Raji (cell line): ENCODE measurements at regions not wholly inside any gene's neighbourhood (a gene's known extent, or its start where the extent isn't known, plus 50 kb on each side); places are given as distances from the start of the nearest gene placed in this dataset.

ENCODE experiments used
- POLR2A ChIP-seq: IDR thresholded peaks from 2 replicates; pipeline ENCODE4 v1.6.1; 2011; ENCODE audit warnings: low read depth, low read length, control low read depth; ENCODE audit not compliant: insufficient read depth

GRCh38 chr7:91559947-91560346 is 295.7 kb downstream of the FZD1 start:
- TF ChIP-seq POLR2A = no peak

GRCh38 chr7:91564101-91564500 is 299.9 kb downstream of the FZD1 start:
- no peak for TF ChIP-seq POLR2A

DNA sequence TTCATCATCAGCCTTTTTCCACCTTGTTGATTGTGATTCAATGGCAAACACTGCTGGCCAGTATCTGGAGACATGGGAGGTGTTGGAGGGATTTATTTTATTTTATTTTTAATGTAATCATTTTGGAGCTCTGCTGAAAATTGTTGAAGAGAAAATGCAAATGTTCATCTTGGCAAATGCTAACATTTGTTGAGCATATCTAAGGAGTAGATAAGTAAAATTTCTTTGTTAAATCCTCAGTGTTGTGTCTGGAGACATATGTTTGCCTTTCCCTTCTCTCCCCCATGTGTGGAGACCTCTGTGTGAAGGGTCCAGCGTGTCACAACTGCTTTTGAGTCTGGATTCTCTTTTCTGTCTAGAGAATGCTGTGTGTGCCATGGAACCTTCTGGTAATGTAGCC is 300.3 kb downstream of the FZD1 start:
- no peak for TF ChIP-seq POLR2A

DNA sequence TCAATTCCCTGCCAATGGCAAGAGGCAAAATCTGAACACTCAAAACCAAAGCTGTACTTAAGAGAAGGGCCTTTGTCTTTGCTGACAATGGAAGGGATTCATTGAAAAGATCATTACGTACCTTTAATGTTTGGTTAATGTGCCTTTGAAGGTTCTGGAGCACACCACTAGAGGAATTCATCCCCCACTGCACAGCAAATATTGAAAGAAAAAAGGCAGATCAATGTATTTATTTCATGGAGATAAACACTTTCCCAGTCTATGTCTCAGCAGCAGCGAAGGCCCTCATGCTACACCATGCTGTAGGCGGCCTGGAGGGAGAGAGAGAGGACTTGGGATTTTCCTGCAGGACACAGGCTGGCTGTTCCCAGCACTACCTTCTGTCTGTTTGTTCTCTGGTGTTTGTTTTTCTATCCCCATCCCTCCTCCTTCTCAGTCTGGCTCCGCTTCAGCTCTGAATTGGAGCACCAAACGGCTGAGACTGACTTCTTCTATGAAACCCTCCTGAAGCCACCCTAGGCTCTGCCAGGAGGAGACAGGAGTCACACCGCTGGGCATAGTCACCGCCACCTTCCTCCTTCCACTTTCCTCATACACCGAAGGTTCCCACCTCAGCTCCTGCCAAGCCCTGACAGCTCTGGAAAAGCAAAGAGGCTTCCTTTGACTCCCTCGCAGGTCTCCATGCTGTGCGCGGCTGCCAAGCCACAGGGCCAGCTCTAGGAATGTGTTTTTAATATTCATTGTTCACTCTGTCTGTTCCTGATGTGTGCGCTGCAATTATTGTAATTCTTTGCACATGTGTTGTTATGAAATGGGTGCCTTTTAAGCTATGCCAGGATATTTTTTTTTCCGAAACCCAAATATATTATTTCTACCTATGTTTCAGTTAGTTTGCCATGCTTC is 301.5 kb downstream of the FZD1 start:
- no peak for TF ChIP-seq POLR2A

GRCh38 chr7:91566402-91566732 is 302.1 kb downstream of the FZD1 start:
- no peak for TF ChIP-seq POLR2A

- TF ChIP-seq POLR2A = no peak
Observed at GRCh38 chr7:91567081-91568012, 303.1 kb downstream of the FZD1 start.

DNA sequence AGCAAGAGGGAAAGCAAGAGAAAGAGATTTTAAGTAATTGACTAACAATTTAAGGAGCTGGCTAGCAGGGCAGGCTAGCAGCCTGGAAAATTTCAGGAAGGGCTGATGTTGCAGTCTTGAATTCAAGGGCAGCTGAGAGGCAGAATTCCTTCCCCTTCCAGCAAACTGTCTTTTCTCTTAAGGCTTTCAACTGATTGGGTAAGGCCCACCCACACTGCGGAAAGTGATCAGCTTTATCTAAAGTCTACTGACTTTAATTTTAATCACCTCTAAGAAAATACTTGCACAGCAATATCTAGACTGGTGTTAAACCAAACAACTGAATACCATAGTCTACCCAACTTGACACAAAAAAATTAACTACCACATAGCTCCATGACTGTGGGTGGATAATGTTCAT is 303.9 kb downstream of the FZD1 start:
- no peak for TF ChIP-seq POLR2A

- TF ChIP-seq POLR2A = no peak
Observed at GRCh38 chr7:91569728-91570457, 305.7 kb downstream of the FZD1 start.

DNA sequence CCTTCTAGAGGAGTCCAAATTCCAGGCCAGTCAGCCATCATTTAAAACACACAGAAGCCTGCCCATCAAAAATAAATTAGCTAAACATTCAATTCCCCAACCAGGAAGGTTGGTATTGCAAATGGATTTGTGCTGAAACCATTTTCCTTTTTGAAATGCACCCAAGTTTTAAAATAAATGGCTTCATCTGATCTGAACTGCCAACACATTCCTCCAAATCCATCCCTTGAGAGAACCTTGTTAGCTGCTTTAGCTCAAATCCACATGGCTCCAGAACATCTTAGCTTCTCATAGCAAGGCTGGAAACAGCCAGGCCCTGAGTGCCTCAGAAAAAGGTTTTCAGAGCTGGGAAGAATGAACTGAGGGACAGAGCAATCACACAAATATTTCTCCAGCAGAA is 306.3 kb downstream of the FZD1 start:
- no peak for TF ChIP-seq POLR2A

DNA sequence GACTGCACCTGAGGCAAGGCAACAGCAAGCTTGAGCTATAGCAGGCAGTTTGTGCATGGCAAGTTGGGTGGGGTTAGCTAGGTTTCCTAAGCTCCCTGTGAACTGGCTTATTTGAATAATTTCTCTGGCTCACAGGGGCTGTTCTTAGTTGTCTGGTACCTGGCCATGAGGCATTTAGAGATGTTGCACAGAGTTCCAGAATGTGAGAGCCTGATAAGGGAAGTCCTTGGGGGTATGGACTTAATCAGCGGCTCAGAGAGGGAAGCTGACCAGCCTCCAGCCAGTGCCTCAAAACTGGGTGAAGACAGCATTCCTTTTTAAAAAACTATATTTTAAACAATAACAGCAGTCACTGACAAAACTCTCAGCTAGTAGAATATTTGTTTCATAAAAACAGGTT is 307.4 kb downstream of the FZD1 start:
- TF ChIP-seq POLR2A = no peak

GRCh38 chr7:91573405-91573804 is 307.1 kb downstream of the MTERF1 start:
- TF ChIP-seq POLR2A = no peak

DNA sequence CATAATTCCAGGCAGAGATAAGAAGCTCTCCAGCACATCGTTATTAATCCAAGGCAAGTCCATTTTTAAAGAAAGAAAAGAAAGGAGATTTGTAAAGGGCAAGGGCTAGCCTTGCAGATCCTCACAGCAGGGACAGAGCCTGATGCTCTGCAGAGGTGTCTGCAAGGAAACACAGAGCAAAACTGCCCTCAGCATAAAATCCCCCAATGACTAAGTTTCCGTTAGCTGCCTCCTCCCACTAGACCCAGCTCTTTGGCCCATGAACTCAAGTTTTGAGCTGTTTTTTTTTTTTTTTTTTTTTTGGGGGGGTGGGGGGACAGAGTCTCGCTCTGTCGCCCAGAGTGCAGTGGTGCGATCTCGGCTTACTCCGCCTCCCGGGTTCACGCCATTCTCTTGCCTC is 300.7 kb downstream of the MTERF1 start:
- TF ChIP-seq POLR2A = no peak

GRCh38 chr7:91582799-91583477 is 297.6 kb downstream of the MTERF1 start:
- TF ChIP-seq POLR2A = no peak

DNA sequence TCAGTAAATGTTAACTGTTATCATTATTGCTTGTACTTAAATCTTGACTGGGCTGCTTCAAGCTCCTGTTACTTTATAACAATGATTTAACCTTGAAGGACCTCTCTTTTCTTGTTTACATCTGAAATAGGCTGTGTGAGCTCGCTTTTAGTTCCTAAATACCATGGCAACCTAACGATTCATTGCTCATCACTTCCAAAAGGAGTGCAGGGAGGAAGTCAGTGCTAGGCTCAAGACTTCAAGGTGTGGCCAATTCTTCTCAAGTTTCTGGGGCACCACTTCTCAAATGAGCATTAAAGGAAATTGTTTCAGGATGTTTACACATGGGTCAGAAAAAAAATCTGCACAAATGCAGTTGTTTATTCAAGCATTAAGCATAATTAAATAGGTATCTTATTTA is 284.2 kb downstream of the MTERF1 start:
- TF ChIP-seq POLR2A = no peak

DNA sequence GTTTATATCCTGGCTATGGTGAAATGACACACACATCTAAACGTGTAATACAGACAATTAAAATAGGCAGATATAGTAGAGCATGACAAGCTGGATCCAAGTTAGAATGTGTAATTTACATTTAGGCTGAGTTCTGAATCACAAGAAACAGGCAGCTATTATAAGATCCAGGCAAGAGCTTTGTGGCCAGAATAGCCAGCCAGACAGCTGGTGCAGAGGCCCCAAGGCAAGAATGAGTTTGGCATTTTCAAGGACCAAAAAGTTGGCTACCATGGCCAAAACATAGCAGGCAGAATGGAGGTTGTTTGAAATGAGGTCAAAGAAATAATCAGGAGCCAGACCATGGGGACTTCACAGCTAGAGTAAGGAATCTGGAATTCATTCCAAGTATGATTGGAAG is 281.7 kb downstream of the MTERF1 start:
- TF ChIP-seq POLR2A = no peak
